Neural cell (in vitro differentiated cells): ENCODE measurements at regions not wholly inside any gene's neighbourhood (a gene's known extent, or its start where the extent isn't known, plus 50 kb on each side); places are given as distances from the start of the nearest gene placed in this dataset.

Experiments used
- H2AFZ ChIP-seq: fragments of 200-600, 300-800 bp; sonication (generic), shearing (Covaris generic); 2 replicates; pipeline ENCODE4 v1.6.0; 2014; ENCODE audit warnings: low read depth, mild to moderate bottlenecking, antibody characterized with exemption, low read length, moderate library complexity
- H3F3A ChIP-seq: fragments of 200-600 bp; shearing (Covaris generic); 2 replicates; pipeline ENCODE4 v1.6.1; 2016; ENCODE audit warnings: mild to moderate bottlenecking, moderate library complexity, mixed read lengths, antibody characterized with exemption, low read length; ENCODE audit not compliant: insufficient read depth, poor library complexity, severe bottlenecking
- H3K27ac ChIP-seq: fragments of 200-600, 300-800 bp; sonication (generic), shearing (Covaris generic); 2 replicates; pipeline ENCODE4 v1.5.1; 2014; ENCODE audit warnings: mild to moderate bottlenecking, low read length, moderate library complexity
- H3K27me3 ChIP-seq: fragments of 300-800, 200-600 bp; sonication (generic), shearing (Covaris generic); 2 replicates; pipeline ENCODE4 v1.6.0; 2014; ENCODE audit warnings: mild to moderate bottlenecking, low read depth, low read length, moderate library complexity; ENCODE audit not compliant: insufficient read depth
- H3K36me3 ChIP-seq: fragments of 300-800, 200-600 bp; sonication (generic), shearing (Covaris generic); 2 replicates; pipeline ENCODE4 v1.5.1; 2014; ENCODE audit warnings: mild to moderate bottlenecking, antibody characterized with exemption, low read length, moderate library complexity; ENCODE audit not compliant: insufficient read depth
- H3K4me2 ChIP-seq: fragments of 300-800, 200-600 bp; sonication (generic), shearing (Covaris generic); 2 replicates; pipeline ENCODE4 v1.6.0; 2014; ENCODE audit warnings: mild to moderate bottlenecking, low read length
- H3K4me3 ChIP-seq: fragments of 300-800, 200-600 bp; sonication (generic), shearing (Covaris generic); 2 replicates; pipeline ENCODE4 v1.5.1; 2014; ENCODE audit warnings: mild to moderate bottlenecking, low read length, moderate library complexity
- H3K79me2 ChIP-seq: fragments of 200-600 bp; shearing (Covaris generic); replicated peaks from 2 replicates; pipeline ENCODE4 v1.6.0; 2014; ENCODE audit warnings: mild to moderate bottlenecking, low read length, moderate library complexity; ENCODE audit not compliant: insufficient read depth
- H3K9ac ChIP-seq: fragments of 300-800, 200-600 bp; sonication (generic), shearing (Covaris generic); 2 replicates; pipeline ENCODE4 v1.6.1; 2016; ENCODE audit warnings: mild to moderate bottlenecking, low read length, mixed read lengths
- H3K9me2 ChIP-seq: fragments of 200-600 bp; shearing (Covaris generic); 2 replicates; pipeline ENCODE4 v1.6.1; 2016; ENCODE audit warnings: mild to moderate bottlenecking, low read length, mixed read lengths; ENCODE audit not compliant: insufficient read depth
- H3K9me3 ChIP-seq: fragments of 200-600, 300-800 bp; sonication (generic), shearing (Covaris generic); 2 replicates; pipeline ENCODE4 v1.6.1; 2016; ENCODE audit warnings: mild to moderate bottlenecking, mixed run types, low read length, moderate library complexity, mixed read lengths
- H4K20me1 ChIP-seq: fragments of 200-600 bp; shearing (Covaris generic); 2 replicates; pipeline ENCODE4 v1.6.1; 2016; ENCODE audit warnings: mild to moderate bottlenecking, mixed run types; ENCODE audit not compliant: insufficient read depth
- EP300 ChIP-seq: fragments of 450-650 bp; conservative IDR thresholded peaks from 2 replicates; pipeline ENCODE4 v1.6.1; 2014; ENCODE audit warnings: antibody characterized with exemption, mild to moderate bottlenecking, moderate library complexity; ENCODE audit not compliant: poor library complexity, severe bottlenecking
- EZH2 ChIP-seq: fragments of 200-600, 300-800 bp; shearing (Covaris generic), sonication (generic); IDR thresholded peaks from 2 replicates; pipeline ENCODE4 v1.6.1; 2014; ENCODE audit warnings: antibody characterized with exemption, low read length, borderline replicate concordance, mild to moderate bottlenecking; ENCODE audit not compliant: insufficient read depth, poor library complexity, severe bottlenecking
- MXI1 ChIP-seq: fragments of 450-650 bp; conservative IDR thresholded peaks from 2 replicates; pipeline ENCODE4 v1.6.1; 2014; ENCODE audit warnings: antibody characterized with exemption, mild to moderate bottlenecking; ENCODE audit not compliant: poor library complexity, severe bottlenecking
- POLR2AphosphoS5 ChIP-seq: IDR thresholded peaks from 2 replicates; pipeline ENCODE4 v1.6.1; 2012
- RAD21 ChIP-seq: fragments of 450-650 bp; conservative IDR thresholded peaks from 2 replicates; pipeline ENCODE4 v1.6.1; 2014; ENCODE audit warnings: antibody characterized with exemption, mild to moderate bottlenecking, moderate library complexity
- SMC3 ChIP-seq: fragments of 450-650 bp; conservative IDR thresholded peaks from 2 replicates; pipeline ENCODE4 v1.6.1; 2014; ENCODE audit warnings: antibody characterized with exemption, mild to moderate bottlenecking, moderate library complexity; ENCODE audit not compliant: poor library complexity
- TAF1 ChIP-seq: IDR thresholded peaks from 2 replicates; pipeline ENCODE4 v1.6.1; 2012; ENCODE audit warnings: low read depth
- TF ChIP-seq, protein P1 (sequence below): IDR thresholded peaks from 2 replicates; pipeline ENCODE4 v1.6.1; 2012; ENCODE audit warnings: borderline replicate concordance
- TF ChIP-seq, protein P2 (sequence below): fragments of 450-650 bp; IDR thresholded peaks from 2 replicates; pipeline ENCODE4 v1.5.1; 2014; ENCODE audit warnings: antibody characterized with exemption, mild to moderate bottlenecking, moderate library complexity; ENCODE audit not compliant: poor library complexity, severe bottlenecking

DNA sequence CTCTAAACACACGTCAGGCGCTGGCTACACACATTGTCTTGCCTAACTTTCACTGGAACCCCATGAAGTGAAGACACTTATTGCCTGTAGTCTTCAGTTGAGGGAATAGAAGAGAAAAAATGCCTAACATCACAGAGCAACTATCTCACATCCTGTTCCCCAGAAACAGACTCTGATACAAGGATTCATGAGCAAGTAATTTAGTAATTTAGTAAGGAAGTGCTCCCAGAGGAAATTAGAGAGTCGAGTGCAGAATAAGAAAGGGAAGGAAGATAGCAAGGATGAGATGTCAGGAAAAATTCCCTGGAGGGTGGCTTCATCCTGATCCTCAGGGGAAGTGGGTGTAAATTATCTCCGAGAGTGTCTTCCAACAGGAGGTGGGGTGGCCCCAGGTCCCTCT is 104.0 kb downstream of the FOXA2 start:
- Histone ChIP-seq H3K27me3 (no peaks in the 10 kb centered on the region), H3K27ac (no peak overlapping the region), H2AFZ (no peak overlapping the region), H3F3A (no peaks in the 10 kb centered on the region), H3K79me2 (no peaks in the 10 kb centered on the region), H4K20me1 (no peaks in the 10 kb centered on the region), H3K9me3 (no peaks in the 10 kb centered on the region), H3K4me3 (no peak overlapping the region), H3K9ac (no peak overlapping the region), H3K4me2 (no peak overlapping the region), H3K36me3 (no peaks in the 10 kb centered on the region), H3K9me2 (no peaks in the 10 kb centered on the region)
- TF ChIP-seq EP300 (no peak), EZH2 (no peak), POLR2AphosphoS5 (no peak), RAD21 (no peak), TAF1 (no peak), MXI1 (no peak), SMC3 (no peak)
- TF ChIP-seq, protein P1, sequence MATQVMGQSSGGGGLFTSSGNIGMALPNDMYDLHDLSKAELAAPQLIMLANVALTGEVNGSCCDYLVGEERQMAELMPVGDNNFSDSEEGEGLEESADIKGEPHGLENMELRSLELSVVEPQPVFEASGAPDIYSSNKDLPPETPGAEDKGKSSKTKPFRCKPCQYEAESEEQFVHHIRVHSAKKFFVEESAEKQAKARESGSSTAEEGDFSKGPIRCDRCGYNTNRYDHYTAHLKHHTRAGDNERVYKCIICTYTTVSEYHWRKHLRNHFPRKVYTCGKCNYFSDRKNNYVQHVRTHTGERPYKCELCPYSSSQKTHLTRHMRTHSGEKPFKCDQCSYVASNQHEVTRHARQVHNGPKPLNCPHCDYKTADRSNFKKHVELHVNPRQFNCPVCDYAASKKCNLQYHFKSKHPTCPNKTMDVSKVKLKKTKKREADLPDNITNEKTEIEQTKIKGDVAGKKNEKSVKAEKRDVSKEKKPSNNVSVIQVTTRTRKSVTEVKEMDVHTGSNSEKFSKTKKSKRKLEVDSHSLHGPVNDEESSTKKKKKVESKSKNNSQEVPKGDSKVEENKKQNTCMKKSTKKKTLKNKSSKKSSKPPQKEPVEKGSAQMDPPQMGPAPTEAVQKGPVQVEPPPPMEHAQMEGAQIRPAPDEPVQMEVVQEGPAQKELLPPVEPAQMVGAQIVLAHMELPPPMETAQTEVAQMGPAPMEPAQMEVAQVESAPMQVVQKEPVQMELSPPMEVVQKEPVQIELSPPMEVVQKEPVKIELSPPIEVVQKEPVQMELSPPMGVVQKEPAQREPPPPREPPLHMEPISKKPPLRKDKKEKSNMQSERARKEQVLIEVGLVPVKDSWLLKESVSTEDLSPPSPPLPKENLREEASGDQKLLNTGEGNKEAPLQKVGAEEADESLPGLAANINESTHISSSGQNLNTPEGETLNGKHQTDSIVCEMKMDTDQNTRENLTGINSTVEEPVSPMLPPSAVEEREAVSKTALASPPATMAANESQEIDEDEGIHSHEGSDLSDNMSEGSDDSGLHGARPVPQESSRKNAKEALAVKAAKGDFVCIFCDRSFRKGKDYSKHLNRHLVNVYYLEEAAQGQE, result no peak
- TF ChIP-seq, protein P2, sequence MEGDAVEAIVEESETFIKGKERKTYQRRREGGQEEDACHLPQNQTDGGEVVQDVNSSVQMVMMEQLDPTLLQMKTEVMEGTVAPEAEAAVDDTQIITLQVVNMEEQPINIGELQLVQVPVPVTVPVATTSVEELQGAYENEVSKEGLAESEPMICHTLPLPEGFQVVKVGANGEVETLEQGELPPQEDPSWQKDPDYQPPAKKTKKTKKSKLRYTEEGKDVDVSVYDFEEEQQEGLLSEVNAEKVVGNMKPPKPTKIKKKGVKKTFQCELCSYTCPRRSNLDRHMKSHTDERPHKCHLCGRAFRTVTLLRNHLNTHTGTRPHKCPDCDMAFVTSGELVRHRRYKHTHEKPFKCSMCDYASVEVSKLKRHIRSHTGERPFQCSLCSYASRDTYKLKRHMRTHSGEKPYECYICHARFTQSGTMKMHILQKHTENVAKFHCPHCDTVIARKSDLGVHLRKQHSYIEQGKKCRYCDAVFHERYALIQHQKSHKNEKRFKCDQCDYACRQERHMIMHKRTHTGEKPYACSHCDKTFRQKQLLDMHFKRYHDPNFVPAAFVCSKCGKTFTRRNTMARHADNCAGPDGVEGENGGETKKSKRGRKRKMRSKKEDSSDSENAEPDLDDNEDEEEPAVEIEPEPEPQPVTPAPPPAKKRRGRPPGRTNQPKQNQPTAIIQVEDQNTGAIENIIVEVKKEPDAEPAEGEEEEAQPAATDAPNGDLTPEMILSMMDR, result no peak

DNA sequence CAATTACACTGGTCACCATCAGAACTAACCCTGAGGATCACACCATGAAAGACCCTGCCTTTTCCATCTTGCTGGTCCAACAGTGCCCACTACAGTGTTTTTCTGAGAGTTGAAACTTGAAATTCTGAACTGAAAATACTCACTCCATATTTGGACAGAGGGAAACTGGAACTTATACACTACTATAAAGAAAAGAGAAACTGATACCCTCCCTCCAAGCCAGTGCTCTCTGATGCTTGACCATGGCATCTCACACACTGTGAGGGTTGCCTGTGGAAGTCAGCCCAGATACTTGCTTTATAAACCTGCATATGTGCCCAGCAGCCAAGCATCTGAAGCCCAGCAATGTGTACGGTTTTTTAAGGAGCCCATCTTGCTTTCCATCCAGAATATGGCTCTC is 108.7 kb downstream of the FOXA2 start:
- H2AFZ ChIP-seq, result no peak overlapping the region
- no peak overlapping the region for H3K9ac ChIP-seq
- TF ChIP-seq, protein P1, result no peak

More for the DNA sequence above, 108.7 kb downstream of the FOXA2 start:
- Histone ChIP-seq H3K9me2 (no peaks in the 10 kb centered on the region), H3K36me3 (no peaks in the 10 kb centered on the region), H3K9me3 (no peaks in the 10 kb centered on the region), H3F3A (no peaks in the 10 kb centered on the region), H3K27ac (no peak overlapping the region), H4K20me1 (no peaks in the 10 kb centered on the region), H3K4me2 (no peak overlapping the region), H3K79me2 (no peaks in the 10 kb centered on the region), H3K4me3 (no peak overlapping the region), H3K27me3 (no peaks in the 10 kb centered on the region)
